HG02970 (cell line): ENCODE measurements at regions not wholly inside any gene's neighbourhood (a gene's known extent, or its start where the extent isn't known, plus 50 kb on each side); places are given as distances from the start of the nearest gene placed in this dataset.
"Not testable (repeated sequence)": the region's sequence is repeated elsewhere in the genome, so short reads cannot be mapped to it uniquely, and the experiment has no call there.

Experiments used
- ATAC-seq: cut with Tn5 transposase; IDR thresholded peaks from one replicate; pipeline ENCODE4 v1.9.1; 2021; ENCODE audit warnings: mild to moderate bottlenecking, moderate library complexity, moderate number of reproducible peaks; ENCODE audit not compliant: unreplicated experiment, low FRiP score

DNA sequence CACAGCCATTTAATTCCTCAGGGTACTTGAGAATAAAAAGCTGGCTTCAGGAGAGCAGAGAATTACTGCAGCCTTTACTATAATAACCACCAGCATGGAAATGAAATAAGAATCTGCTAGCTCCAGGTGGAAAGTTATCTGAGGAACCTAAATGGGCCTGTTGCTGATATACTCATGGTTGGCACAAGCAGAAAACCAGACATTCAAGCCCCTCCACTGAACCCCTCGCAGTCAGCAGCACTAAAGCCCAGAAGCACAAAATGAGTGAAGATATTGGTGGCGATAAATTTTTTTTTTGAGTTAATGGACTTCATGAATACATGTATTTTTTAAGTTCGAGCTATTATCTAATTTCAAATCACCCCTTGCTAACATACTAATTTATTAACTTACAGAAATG is 303.9 kb upstream of the NRP1 start:
- no peak for ATAC-seq

DNA sequence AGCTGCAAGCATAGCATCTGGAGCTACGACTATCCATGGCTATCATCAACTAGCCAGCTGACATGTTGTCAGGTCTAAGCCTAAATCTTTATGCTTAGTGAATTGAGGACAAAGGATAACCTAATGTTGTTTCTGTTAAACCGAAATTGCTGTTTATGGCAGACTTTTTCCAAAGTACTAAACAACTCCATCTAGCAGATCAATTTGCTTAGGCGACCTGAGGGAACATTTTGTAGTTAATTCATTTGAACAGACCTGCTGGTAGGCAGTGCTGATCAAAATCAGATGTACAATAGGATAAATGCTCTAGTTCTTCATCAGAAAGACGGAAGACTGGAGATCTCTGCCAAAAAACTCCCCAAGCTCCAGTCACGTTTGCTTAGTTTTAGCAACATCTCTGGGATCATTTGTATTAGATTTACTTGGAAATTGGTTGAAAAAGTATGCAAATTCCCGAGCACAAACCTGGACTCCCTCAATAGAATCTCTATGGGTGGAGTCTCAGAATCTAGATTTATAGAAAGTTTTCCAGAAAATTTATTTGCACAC is 301.6 kb upstream of the NRP1 start:
- ATAC-seq = no peak

DNA sequence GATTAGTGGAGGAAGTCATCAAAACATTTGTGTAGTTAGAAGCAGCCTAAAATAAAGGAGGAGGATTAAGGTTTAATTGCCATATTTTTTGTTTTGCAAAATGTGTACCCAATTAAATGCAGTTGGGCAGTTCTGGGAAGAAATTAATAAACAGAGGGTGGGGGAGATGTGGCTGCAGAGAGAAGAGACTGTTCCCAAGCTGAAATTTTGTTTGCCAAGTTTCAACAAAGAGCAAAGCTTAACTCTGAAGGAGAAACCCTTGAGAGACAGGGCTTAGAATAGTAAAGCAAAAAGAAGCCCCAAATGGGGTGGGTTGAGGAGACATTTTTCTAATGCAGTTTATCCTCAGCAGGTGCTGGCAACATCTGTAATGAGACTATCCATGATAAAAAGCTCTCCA is 298.0 kb upstream of the NRP1 start:
- no peak for ATAC-seq

DNA sequence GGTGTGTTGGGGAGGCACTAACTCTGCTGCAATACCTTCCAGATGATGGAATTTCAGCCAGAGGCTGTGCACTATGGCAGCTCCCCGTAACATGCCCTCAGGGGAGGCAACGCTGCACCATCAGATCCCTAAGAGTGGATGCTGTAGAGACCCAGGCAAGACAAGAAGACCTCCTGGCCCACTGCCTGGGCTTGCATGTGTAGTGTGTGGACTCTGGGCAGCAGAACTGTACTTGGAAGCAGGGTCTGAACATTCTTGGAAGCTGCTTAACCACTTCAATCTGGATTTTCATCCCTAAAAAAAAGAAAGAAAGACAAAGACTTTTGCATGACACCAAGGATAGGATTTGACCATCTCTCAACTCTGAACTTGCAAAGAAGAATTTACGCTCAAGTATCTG is 297.5 kb upstream of the NRP1 start:
- ATAC-seq = no peak

DNA sequence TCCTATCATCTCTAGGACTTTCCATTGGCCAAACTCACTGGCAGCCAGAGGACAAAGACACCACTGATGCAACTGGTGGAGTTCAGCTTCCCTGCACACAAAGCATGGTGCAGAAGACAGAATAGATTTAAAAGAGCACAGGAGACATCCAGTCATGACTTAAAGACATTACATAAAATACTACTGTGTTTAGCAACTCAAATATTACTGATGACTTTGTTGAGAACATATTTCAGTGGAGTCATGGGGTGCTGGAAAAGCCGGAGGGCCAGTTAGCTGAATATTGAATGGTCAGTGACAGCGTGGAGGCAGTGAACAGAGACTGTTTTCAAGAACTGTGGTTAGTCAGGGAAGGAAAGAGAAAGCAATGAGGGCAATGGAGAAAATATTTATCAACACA is 296.3 kb upstream of the NRP1 start:
- ATAC-seq = no peak

DNA sequence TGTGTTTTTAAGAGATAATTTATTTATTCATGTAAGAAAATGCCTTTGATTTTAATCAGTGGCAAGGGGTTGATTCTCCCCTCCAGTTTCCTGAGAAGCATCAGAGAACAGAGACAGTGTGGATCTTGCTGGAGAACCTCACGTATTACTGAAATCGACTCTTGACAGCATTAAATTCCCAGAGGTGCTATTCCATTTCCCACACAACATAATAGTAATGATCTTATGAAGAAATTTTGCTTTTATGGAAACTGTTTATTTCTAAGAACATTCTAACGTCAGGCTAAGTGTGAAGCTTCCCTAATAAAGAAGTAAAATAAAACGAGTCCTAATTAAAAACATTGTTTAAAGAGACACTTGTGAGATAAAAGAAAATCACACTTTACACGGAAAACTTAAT is 293.1 kb upstream of the NRP1 start:
- no peak for ATAC-seq

DNA sequence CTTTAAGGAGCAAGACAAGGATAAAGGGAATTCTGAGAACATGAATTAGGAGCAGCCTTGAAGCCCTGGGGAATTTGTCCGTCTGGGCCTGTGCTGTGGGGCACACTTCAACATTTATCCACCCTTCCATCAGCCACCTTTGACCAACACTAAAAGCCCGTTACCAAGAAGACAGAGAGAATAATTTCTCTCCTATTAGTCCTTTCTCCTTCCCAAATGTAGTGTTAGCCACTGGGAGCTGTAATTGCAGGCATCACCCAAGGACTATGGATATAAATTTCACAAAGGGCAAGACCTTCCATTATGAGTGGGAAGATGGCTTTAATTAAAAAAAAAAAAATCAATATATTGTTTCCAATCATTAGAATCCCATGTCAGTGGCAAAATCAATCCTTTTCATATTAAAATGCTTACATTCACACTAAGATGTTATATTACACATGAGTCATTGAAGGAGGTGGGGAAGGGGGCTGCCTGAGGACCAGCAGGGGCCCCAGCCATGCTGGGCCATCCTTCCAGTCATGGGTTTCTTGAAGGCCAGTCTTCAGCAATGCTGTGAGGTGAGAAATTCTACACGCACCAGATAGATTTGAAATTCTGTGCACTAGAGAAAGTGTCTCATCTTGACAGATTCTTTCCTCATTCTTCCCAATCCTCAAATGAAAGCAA is 292.5 kb upstream of the NRP1 start:
- ATAC-seq = no peak

DNA sequence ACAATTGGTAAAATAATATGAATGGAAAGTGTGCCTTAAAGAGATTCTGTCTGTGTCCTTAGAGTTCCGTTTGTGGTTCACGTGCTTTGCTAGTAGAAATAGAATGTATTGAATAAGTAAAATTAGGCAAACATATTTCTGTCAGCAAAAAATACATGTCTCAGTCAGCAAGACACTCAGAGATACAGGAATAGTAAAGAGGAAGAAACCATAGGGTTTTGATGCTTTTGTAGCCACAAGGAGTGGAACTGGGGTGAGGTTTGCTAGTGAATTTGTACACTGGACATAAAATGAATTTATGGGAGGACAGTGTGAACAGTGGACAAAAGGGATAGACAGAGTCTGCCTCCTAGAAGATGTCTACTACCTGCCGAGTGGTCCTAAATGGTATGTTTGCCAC is 289.2 kb upstream of the NRP1 start:
- no peak for ATAC-seq

DNA sequence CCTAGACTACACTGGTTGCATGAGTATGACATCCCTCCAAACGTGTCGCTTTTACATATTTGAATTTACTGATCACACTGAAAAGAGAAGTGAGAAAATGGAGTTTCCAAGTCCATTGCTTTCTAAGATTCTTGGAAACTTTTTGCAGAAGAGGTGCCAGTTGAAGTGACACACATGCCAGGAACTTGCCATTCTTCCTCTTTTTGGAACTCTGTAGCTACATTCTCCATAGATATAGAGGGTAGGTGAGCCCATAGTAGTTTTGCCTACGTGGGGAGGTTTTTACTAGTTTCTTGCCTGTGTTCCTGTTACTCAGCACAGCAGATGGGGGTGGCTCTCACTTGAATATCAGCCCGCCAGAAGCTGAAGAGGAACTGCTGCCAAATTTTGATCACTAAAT is 286.6 kb upstream of the NRP1 start:
- no peak for ATAC-seq

DNA sequence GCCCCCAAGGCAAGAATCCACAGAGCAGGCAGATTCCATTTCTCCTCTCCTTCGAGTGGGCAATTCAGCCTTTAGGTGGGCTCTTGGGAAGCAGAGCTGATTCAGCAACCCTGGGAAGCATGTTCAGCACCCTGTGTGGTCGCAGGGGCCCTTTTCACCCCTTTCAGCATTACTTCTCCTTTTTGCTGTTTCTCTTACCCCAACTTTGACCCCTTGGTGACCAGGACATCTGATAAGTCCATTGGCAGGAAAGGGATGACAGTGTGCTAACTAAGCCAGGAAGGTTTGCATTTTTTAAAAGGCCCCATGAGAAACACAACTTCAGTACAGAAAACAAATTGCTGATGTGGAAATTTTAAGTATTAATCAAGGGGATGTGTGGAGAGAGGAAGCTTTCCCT is 283.7 kb upstream of the NRP1 start:
- ATAC-seq = no peak

DNA sequence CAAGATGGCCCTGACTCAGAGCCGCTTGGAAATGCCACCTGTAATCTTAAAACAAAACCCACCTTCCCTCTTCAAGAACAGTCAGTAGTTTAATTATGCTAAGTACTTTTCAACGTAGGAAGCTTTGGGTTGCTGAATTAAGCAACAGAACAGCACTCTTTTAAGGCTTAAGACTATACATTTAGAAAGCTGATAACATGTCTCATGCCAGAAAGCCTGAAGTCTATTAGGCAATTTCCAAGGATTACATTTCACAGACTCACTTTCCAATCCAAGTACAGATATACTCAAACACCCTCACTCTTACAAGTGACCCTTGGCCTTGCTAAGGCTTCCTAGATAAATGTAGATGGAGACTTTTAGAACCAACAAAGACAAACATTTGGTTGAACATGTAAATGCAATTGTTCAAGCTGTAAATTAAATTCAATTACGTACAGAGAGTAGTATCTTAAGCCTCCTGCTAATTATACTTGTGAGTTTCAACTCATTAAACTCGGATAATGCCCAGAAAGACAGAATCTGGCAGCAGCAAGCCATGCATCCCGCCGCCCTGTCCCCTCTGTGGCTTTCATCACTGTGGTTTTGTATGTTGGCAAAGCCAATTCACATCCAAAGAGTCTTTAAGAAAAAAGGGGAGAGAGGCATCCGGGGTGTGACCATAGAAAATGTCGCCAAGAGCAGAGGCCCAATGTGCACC is 283.1 kb upstream of the NRP1 start:
- ATAC-seq = no peak

DNA sequence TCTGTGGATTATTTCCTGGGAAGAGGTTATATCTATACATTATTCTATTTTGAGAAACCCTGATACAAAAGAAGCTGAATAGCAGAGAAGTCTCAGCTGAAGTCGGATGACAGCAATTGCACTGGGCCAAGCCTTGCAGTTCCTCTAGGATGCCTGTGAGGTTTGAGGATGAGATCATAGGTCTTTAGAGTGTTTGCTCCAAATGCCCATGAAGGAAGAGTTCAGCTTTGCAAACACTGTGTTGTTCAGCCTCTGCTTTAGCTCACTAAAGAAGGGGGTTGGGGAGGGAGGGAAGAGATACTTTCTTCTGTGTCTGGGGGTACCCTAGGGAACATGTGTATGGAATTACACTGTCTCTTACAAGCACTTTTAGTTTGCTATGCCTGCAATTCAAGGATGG is 282.5 kb upstream of the NRP1 start:
- ATAC-seq = no peak

DNA sequence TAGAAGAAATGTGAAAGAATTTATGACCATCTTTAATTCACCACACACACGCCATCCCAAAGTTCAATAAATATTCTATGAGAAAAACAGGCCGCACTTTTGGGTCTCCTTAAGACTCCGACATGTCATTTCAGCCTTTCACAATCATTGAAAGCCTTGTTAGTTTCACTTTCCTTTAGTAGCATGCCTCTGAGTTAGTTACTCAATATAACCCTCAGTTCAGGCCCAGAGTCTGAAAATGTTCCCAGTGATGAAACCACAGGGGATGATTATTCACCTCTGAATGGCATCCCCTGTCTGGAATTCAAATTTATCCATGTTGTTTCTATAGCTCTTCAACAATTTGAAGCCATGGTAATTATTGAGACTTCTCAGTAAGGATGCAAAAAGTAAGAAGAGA is 278.1 kb upstream of the NRP1 start:
- ATAC-seq = no peak

DNA sequence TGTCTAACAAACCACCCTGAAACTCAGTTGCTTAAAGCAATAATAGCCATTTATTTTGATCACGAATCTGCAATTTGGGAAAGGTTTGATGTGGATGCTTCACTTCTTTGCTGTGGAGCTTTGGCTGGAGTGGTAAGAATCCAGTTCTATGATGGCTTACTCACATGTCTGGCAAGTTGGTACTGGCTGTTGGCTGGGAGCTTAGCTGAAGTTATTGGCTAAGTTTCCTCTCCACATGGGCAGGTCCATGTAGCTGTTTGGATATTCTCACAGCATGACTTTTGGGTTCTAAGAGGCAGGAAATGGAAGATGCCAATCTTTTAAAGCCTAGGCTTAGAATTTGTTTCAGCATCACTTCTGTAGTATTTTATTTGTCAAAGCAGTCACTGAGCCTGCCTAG is 277.6 kb upstream of the NRP1 start:
- ATAC-seq = no peak

DNA sequence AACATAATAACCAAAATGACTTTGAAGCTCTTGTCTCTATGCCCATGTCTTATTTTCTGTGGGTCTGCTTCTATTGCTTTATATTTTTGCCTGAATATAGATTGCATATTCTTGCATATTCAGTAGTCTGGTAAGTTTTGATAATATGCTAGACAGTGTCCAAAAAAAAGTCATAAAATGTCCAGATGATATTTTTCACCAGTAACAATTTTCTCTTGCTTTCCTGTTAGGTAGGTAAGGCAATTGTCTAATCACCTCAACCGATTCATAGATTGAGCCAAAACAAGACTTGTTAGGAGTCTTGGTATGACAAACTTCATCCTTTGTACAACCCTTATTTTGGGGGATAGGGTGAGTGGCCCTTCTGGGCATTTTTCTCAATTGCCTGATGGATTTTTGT is 277.0 kb upstream of the NRP1 start:
- no peak for ATAC-seq

DNA sequence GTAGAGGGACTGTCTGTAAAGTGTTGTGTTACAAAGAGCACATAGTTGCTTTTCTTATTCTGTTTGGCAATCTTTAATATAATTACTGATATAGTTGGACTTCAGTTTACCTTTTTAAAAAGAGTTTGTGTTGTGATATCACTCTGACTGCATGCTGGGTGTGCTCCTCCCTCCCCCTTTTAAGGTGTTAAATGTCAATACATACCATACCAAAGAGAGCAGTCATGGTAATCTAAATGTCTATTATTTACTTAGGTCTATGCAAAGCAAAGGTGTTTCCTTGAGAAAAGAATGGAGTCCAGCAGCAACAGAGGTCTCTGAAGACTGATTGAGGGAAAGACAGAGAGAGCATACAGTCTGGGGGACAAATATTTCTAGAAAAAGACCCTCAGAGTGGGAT is 275.1 kb upstream of the NRP1 start:
- no peak for ATAC-seq

DNA sequence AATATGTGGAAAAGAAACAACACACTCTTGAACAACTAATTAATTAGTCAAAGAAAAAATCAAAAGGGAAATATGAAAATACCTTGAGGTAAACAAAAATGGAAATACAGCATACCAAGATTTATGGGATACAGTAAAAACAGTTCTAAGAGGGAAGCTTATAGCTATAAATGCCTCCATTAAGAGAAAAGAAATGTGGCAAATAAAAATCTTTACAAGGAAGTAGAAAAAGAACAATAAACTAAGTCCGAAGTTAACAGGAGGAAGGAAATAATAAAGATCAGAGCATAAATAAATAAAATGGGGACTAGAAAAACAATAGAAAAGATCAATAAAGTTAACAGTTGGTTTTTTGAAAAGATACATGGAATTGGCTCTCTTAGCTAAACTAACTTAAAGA is 267.8 kb upstream of the NRP1 start:
- ATAC-seq = no peak

DNA sequence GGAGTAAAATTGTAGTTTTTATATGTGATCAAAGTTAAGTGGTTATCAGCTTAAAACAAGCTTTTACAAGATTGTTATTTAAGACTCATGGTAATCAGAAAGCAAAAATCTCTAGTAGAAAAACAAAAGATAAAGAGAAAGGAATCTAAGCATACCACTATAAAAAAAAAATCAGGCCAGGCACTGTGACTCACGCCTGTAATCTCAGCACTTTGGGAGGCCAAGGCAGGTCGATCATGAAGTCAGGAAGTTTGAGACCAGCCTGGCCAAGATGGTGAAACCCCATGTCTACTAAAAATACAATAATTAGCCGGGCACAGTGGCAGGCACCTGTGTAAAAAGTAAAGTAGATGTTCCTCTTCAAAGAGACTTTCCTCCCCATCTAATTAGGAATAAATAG is 265.9 kb upstream of the NRP1 start:
- ATAC-seq = no peak

DNA sequence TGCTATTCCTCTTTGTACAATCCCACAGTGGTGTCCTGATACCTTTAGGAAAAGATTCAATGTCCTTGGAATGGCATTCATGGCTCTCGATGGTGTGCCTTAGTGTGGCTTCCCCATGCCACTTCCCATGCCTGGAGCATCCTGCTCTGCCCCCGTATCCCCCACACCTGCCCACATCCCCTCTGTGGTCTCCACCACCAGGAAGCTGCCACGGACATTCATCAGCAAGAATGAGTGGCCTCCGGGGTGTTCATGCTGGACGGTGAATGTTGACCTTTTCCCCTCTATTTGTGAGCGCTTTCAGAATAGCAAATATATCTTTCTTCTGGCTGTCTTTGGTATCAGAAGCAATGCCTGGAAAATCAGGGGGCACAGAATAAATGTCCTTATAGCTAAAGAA is 262.0 kb upstream of the NRP1 start:
- no peak for ATAC-seq

DNA sequence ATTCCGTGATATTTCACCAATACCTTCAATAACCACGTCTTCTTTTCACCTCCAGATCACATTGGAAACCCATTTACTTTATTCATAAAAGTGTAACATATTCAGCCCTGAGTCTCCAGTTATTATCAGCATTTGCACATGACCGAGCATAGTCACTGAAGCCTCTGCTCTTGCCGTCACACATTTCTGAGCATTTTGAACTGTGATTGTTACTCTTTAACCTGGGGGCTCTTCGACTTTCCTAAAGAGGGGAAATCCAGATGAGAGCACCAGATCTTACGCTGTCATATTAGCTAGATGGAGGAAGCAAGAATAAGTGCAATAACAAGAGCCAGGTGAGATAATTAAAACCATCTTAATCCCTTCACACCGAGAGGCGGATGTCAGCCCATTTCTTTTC is 260.0 kb upstream of the NRP1 start:
- ATAC-seq = no peak

DNA sequence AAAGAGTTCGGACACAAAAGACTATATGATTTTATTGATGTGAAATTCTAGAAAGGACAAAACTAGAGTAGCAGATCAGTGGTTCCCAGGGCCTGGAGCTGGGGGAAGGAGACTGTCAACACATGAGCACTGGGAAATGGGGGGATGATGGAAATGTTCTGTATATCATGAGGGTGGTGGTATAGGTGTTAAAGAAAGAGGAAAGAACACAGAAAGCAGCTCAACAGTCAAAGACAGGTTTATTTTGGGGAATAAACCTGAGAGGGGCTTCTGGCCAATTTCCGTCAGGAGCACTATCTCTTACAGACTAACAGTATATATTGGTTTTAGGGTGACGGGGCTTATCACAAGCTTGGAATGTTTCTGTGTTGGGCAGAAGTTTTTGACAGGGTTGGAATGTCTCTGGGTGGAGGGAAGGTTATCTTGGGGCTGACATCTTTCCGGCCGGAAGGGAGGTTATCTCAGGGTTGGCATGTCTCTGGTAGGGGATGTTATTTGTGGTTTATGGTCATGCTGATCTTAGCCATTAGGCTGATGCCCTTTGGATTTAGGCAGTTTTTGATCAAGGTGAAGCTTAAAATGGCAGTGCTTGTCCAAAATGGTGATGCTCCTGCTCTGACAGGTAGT is 254.6 kb upstream of the NRP1 start:
- no peak for ATAC-seq

DNA sequence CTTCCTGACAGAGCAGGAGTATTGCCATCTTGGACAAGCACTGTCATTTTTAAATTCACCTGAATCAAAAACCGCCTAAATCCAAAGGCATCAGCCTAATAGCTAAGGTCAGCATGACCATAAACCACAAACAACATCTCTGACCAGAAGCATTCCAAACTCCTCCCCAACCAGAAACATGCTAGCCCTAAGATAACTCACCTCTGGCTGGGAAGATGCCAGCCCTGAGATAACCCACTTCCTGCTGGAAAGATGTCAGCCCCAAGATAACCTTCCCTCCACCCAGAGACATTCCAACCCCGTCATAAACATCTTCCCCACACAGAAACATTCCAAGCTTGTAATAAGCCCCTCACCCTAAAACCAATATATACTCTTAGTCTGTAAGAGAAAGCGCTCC is 250.1 kb upstream of the NRP1 start:
- not testable (repeated sequence) for ATAC-seq
